ENCODE measurements at regions not wholly inside any gene's neighbourhood (a gene's known extent, or its start where the extent isn't known, plus 50 kb on each side); places are given as distances from the start of the nearest gene placed in this dataset.

DNA sequence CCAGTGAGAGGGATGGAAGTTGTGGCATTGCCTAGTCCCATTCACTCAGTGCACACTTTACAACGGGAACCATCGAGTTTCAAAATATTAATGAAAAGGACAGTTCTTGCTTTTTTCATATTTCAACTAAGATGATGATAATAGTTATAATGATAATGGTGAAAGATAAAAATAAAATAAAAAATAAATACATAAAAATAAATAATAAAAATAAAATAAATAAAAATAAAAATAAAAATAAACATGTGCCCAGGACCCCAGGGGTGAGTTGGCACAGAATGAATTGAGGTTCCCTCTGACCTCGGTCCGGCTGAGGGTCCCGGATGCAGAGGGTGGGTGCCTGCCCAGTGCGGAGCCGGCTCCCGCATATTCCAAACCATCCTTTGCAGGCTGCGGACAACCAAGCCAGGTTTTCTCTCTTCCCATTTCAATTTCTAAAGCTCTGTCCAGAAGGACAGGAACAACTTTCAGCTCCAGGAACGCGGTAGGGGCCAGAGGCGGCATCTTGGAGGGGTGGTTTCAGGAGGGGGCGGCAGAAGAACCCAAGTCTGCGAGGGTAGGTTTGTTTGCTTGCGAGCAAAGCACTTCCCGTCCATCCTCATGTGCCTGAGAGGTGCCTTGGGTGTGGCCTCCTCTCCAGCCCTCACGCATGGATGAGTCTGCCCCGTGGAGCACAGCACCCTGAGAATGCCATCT is 236.8 kb downstream of the DLL1 start:
- TF ChIP-seq CTCF (IDR thresholded peaks at IDR 0.05), result no peak
- no peak overlapping the region for H3K4me3 ChIP-seq (ENCODE audit: low read depth in 1 of 2, low read length in 1 of 2)
- no peaks in the 10 kb centered on the region for H3K27me3 ChIP-seq
- no peak overlapping the region for H3K27ac ChIP-seq
- H3K4me1 ChIP-seq (ENCODE audit: control insufficient read depth in 1 of 2, insufficient read depth in 1 of 2, low read depth in 1 of 2, low read length in 1 of 2), result peaks cover 14 to 15% of the 10 kb centered on the region in 2 experiments
- H3K9me3 ChIP-seq, result no peaks in the 10 kb centered on the region
- no peaks in the 10 kb centered on the region for H3K36me3 ChIP-seq

GRCh38 chr6:170052991-170053821 is 237.7 kb downstream of the DLL1 start:
- no peak overlapping the region for H3K27ac ChIP-seq
- no peak overlapping the region for H3K4me3 ChIP-seq (ENCODE audit: low read depth in 1 of 2, low read length in 1 of 2)
- H3K36me3 ChIP-seq, result no peaks in the 10 kb centered on the region
- H3K4me1 ChIP-seq (ENCODE audit: control insufficient read depth in 1 of 2, insufficient read depth in 1 of 2, low read depth in 1 of 2, low read length in 1 of 2), result peaks cover 20 to 24% of the 10 kb centered on the region in 2 experiments
- no peaks in the 10 kb centered on the region for H3K9me3 ChIP-seq
- no peak for TF ChIP-seq CTCF (IDR thresholded peaks at IDR 0.05)
- H3K27me3 ChIP-seq, result no peaks in the 10 kb centered on the region

GRCh38 chr6:170051229-170052172 is 239.4 kb downstream of the DLL1 start:
- H3K27ac ChIP-seq, result no peak overlapping the region
- H3K27me3 ChIP-seq, result peaks cover 9% of the 10 kb centered on the region
- H3K4me3 ChIP-seq (ENCODE audit: low read depth in 1 of 2, low read length in 1 of 2), result no peak overlapping the region
- H3K36me3 ChIP-seq, result no peaks in the 10 kb centered on the region
- peaks cover 20 to 25% of the 10 kb centered on the region in 2 experiments for H3K4me1 ChIP-seq (ENCODE audit: control insufficient read depth in 1 of 2, insufficient read depth in 1 of 2, low read depth in 1 of 2, low read length in 1 of 2)
- no peaks in the 10 kb centered on the region for H3K9me3 ChIP-seq
- no peak for TF ChIP-seq CTCF (IDR thresholded peaks at IDR 0.05)

DNA sequence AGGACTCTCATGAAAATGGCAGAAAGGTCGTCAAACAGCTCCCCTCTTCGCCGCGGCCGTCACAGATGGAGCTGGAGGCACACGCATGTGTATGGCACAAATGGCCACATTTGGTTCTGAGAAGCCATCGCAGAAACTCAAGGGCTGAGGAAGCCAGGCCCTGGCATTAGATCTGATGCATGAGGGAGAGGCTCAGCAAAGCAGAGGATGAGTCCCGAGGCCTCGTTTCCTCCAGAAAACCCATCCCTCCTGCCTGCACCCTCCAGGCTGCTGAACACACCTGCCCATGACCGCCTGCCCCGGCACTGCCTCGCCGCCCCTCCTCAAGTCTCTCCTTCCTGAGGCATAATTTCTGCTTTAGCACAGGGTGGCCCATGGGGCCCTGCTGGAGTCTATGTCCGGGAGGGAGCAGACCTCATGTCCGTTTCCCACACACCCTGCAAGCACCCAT is 240.3 kb downstream of the DLL1 start:
- H3K27me3 ChIP-seq, result peaks cover 11% of the 10 kb centered on the region

More for the DNA sequence above, 240.3 kb downstream of the DLL1 start:
- Histone ChIP-seq H3K36me3 (no peaks in the 10 kb centered on the region), H3K4me1 (ENCODE audit: control insufficient read depth in 1 of 2, insufficient read depth in 1 of 2, low read depth in 1 of 2, low read length in 1 of 2) (peaks cover 20 to 25% of the 10 kb centered on the region in 2 experiments), H3K4me3 (ENCODE audit: low read depth in 1 of 2, low read length in 1 of 2) (no peak overlapping the region), H3K27ac (no peak overlapping the region), H3K9me3 (no peaks in the 10 kb centered on the region)
- TF ChIP-seq CTCF (IDR thresholded peaks at IDR 0.05), result no peak
